ENCODE measurements at regions not wholly inside any gene's neighbourhood (a gene's known extent, or its start where the extent isn't known, plus 50 kb on each side); places are given as distances from the start of the nearest gene placed in this dataset.

- no peak overlapping the region for H3K4me3 ChIP-seq (replicated peaks in 1 of 2; ENCODE audit: low read depth in 2 of 2, low read length in 2 of 2)
- DNase-seq (ENCODE audit: low read depth in 2 of 2): no peak
- TF ChIP-seq CTCF (IDR thresholded peaks at IDR 0.05; ENCODE audit: low read depth, low read length): no peak
These were observed 393.8 kb upstream of the IMPG1 start for GRCh38 chr6:76466286-76466685.

- no peak for TF ChIP-seq CTCF (IDR thresholded peaks at IDR 0.05; ENCODE audit: low read depth, low read length)
- H3K4me3 ChIP-seq (replicated peaks in 1 of 2; ENCODE audit: low read depth in 2 of 2, low read length in 2 of 2): no peak overlapping the region
- DNase-seq (ENCODE audit: low read depth in 2 of 2): no peak
These were observed 392.9 kb upstream of the IMPG1 start for GRCh38 chr6:76465410-76465809.

- no peak overlapping the region for H3K4me3 ChIP-seq (replicated peaks in 1 of 2; ENCODE audit: low read depth in 2 of 2, low read length in 2 of 2)
- TF ChIP-seq CTCF (IDR thresholded peaks at IDR 0.05; ENCODE audit: low read depth, low read length): no peak
- no peak for DNase-seq (ENCODE audit: low read depth in 2 of 2)
These were observed 380.8 kb upstream of the IMPG1 start for GRCh38 chr6:76453270-76453669.

GRCh38 chr6:76451926-76452709 lies 379.7 kb upstream of the IMPG1 start:
- no peak overlapping the region for H3K4me3 ChIP-seq (replicated peaks in 1 of 2; ENCODE audit: low read depth in 2 of 2, low read length in 2 of 2)
- DNase-seq (ENCODE audit: low read depth in 2 of 2): no peak
- no peak for TF ChIP-seq CTCF (IDR thresholded peaks at IDR 0.05; ENCODE audit: low read depth, low read length)

- DNase-seq (ENCODE audit: low read depth in 2 of 2): no peak
- H3K4me3 ChIP-seq (replicated peaks in 1 of 2; ENCODE audit: low read depth in 2 of 2, low read length in 2 of 2): no peak overlapping the region
- TF ChIP-seq CTCF (IDR thresholded peaks at IDR 0.05; ENCODE audit: low read depth, low read length): no peak
These were observed 375.6 kb upstream of the IMPG1 start for GRCh38 chr6:76448109-76448508.

- TF ChIP-seq CTCF (IDR thresholded peaks at IDR 0.05; ENCODE audit: low read depth, low read length): no peak
- no peak for DNase-seq (ENCODE audit: low read depth in 2 of 2)
- H3K4me3 ChIP-seq (replicated peaks in 1 of 2; ENCODE audit: low read depth in 2 of 2, low read length in 2 of 2): no peak overlapping the region
These were observed 369.4 kb upstream of the IMPG1 start for GRCh38 chr6:76441875-76442274.

GRCh38 chr6:76439811-76440210 lies 367.3 kb upstream of the IMPG1 start:
- H3K4me3 ChIP-seq (replicated peaks in 1 of 2; ENCODE audit: low read depth in 2 of 2, low read length in 2 of 2): no peak overlapping the region
- DNase-seq (ENCODE audit: low read depth in 2 of 2): no peak
- no peak for TF ChIP-seq CTCF (IDR thresholded peaks at IDR 0.05; ENCODE audit: low read depth, low read length)

Measured in cardiac fibroblast (primary cell).